ENCODE measurements at regions not wholly inside any gene's neighbourhood (a gene's known extent, or its start where the extent isn't known, plus 50 kb on each side); places are given as distances from the start of the nearest gene placed in this dataset.

GRCh38 chr2:10232096-10232815 is 70.4 kb upstream of the HPCAL1 start:
- Mint-ChIP-seq H3K27ac (no peak overlapping the region), H3K4me1 (ENCODE audit: low read depth) (peaks cover 8% of the 10 kb centered on the region), H3K27me3 (ENCODE audit: insufficient read depth) (peaks cover 4% of the 10 kb centered on the region), H3K9me3 (peaks cover 10% of the 10 kb centered on the region), H3K4me3 (no peak overlapping the region), H3K36me3 (ENCODE audit: low read depth) (no peaks in the 10 kb centered on the region)
- no peak for DNase-seq (ENCODE audit: low spot score)
- intact Hi-C loops (cut with micrococcal nuclease) = no loop called here

GRCh38 chr2:10233131-10234012 is 69.3 kb upstream of the HPCAL1 start:
- no peak for DNase-seq (ENCODE audit: low spot score)
- H3K9me3 Mint-ChIP-seq = peaks cover 10% of the 10 kb centered on the region
- no peaks in the 10 kb centered on the region for H3K36me3 Mint-ChIP-seq (ENCODE audit: low read depth)
- peaks cover 4% of the 10 kb centered on the region for H3K27me3 Mint-ChIP-seq (ENCODE audit: insufficient read depth)
- peak overlapping the region; percentile 21 for H3K27ac Mint-ChIP-seq
- H3K4me3 Mint-ChIP-seq = no peak overlapping the region
- H3K4me1 Mint-ChIP-seq (ENCODE audit: low read depth) = peaks cover 8% of the 10 kb centered on the region
- intact Hi-C loops (cut with micrococcal nuclease) = no loop called here

GRCh38 chr2:10234013-10234306 is 68.7 kb upstream of the HPCAL1 start:
- H3K9me3 Mint-ChIP-seq = peaks cover 10% of the 10 kb centered on the region
- H3K4me3 Mint-ChIP-seq = no peak overlapping the region
- peaks cover 4% of the 10 kb centered on the region for H3K27me3 Mint-ChIP-seq (ENCODE audit: insufficient read depth)
- peaks cover 8% of the 10 kb centered on the region for H3K4me1 Mint-ChIP-seq (ENCODE audit: low read depth)
- DNase-seq (ENCODE audit: low spot score) = no peak
- no peaks in the 10 kb centered on the region for H3K36me3 Mint-ChIP-seq (ENCODE audit: low read depth)
- peak overlapping the region; percentile 21 for H3K27ac Mint-ChIP-seq
- intact Hi-C loops (cut with micrococcal nuclease) = no loop called here

- intact Hi-C loops (cut with micrococcal nuclease) = no loop called here
- H3K4me3 Mint-ChIP-seq = no peak overlapping the region
Measured at GRCh38 chr2:10234409-10235094, 68.2 kb upstream of the HPCAL1 start.

GRCh38 chr2:10235099-10235908 is 67.4 kb upstream of the HPCAL1 start:
- peaks cover 10% of the 10 kb centered on the region for H3K9me3 Mint-ChIP-seq
- H3K27ac Mint-ChIP-seq = no peak overlapping the region
- H3K4me3 Mint-ChIP-seq = no peak overlapping the region
- intact Hi-C loops (cut with micrococcal nuclease) = no loop called here
- peaks cover 8% of the 10 kb centered on the region for H3K4me1 Mint-ChIP-seq (ENCODE audit: low read depth)
- peaks cover 2% of the 10 kb centered on the region for H3K27me3 Mint-ChIP-seq (ENCODE audit: insufficient read depth)
- no peaks in the 10 kb centered on the region for H3K36me3 Mint-ChIP-seq (ENCODE audit: low read depth)
- no peak for DNase-seq (ENCODE audit: low spot score)

More at GRCh38 chr2:10234409-10235094, 68.2 kb upstream of the HPCAL1 start:
- Mint-ChIP-seq H3K36me3 (ENCODE audit: low read depth) (no peaks in the 10 kb centered on the region), H3K27me3 (ENCODE audit: insufficient read depth) (peaks cover 4% of the 10 kb centered on the region), H3K4me1 (ENCODE audit: low read depth) (peaks cover 8% of the 10 kb centered on the region), H3K27ac (no peak overlapping the region), H3K9me3 (peaks cover 10% of the 10 kb centered on the region)
- DNase-seq (ENCODE audit: low spot score) = no peak

- H3K36me3 Mint-ChIP-seq (ENCODE audit: low read depth) = no peaks in the 10 kb centered on the region
- DNase-seq (ENCODE audit: low spot score) = no peak
- H3K27ac Mint-ChIP-seq = no peak overlapping the region
- intact Hi-C loops (cut with micrococcal nuclease) = no loop called here
- H3K9me3 Mint-ChIP-seq = peaks cover 10% of the 10 kb centered on the region
- no peak overlapping the region for H3K4me3 Mint-ChIP-seq
- peaks cover 2% of the 10 kb centered on the region for H3K27me3 Mint-ChIP-seq (ENCODE audit: insufficient read depth)
- H3K4me1 Mint-ChIP-seq (ENCODE audit: low read depth) = peaks cover 8% of the 10 kb centered on the region
Measured at GRCh38 chr2:10235909-10236550, 66.7 kb upstream of the HPCAL1 start.

GRCh38 chr2:10236571-10237391 is 65.9 kb upstream of the HPCAL1 start:
- Mint-ChIP-seq H3K27me3 (ENCODE audit: insufficient read depth) (peaks cover 2% of the 10 kb centered on the region), H3K4me1 (ENCODE audit: low read depth) (peaks cover 8% of the 10 kb centered on the region), H3K36me3 (ENCODE audit: low read depth) (no peaks in the 10 kb centered on the region), H3K27ac (no peak overlapping the region), H3K4me3 (no peak overlapping the region), H3K9me3 (peaks cover 10% of the 10 kb centered on the region)
- intact Hi-C loops (cut with micrococcal nuclease) = no loop called here
- DNase-seq (ENCODE audit: low spot score) = no peak

GRCh38 chr2:10237392-10238321 is 65.0 kb upstream of the HPCAL1 start:
- Mint-ChIP-seq H3K27ac (no peak overlapping the region), H3K4me1 (ENCODE audit: low read depth) (peaks cover 8% of the 10 kb centered on the region), H3K36me3 (ENCODE audit: low read depth) (no peaks in the 10 kb centered on the region), H3K27me3 (ENCODE audit: insufficient read depth) (peaks cover 2% of the 10 kb centered on the region), H3K4me3 (no peak overlapping the region), H3K9me3 (peaks cover 10% of the 10 kb centered on the region)
- intact Hi-C loops (cut with micrococcal nuclease) = no loop called here
- no peak for DNase-seq (ENCODE audit: low spot score)

GRCh38 chr2:10238396-10238795 is 64.3 kb upstream of the HPCAL1 start:
- Mint-ChIP-seq H3K9me3 (peaks cover 4% of the 10 kb centered on the region), H3K4me3 (no peak overlapping the region), H3K27me3 (ENCODE audit: insufficient read depth) (no peaks in the 10 kb centered on the region), H3K4me1 (ENCODE audit: low read depth) (peaks cover 3% of the 10 kb centered on the region), H3K36me3 (ENCODE audit: low read depth) (no peaks in the 10 kb centered on the region), H3K27ac (no peak overlapping the region)
- intact Hi-C loops (cut with micrococcal nuclease) = no loop called here
- DNase-seq (ENCODE audit: low spot score) = no peak

GRCh38 chr2:10238991-10239485 is 63.7 kb upstream of the HPCAL1 start:
- intact Hi-C loops (cut with micrococcal nuclease) = no loop called here
- DNase-seq (ENCODE audit: low spot score) = no peak
- H3K4me3 Mint-ChIP-seq = no peak overlapping the region
- no peak overlapping the region for H3K27ac Mint-ChIP-seq
- H3K4me1 Mint-ChIP-seq (ENCODE audit: low read depth) = no peaks in the 10 kb centered on the region
- no peaks in the 10 kb centered on the region for H3K27me3 Mint-ChIP-seq (ENCODE audit: insufficient read depth)
- H3K36me3 Mint-ChIP-seq (ENCODE audit: low read depth) = no peaks in the 10 kb centered on the region
- no peaks in the 10 kb centered on the region for H3K9me3 Mint-ChIP-seq

GRCh38 chr2:10239561-10239967 is 63.1 kb upstream of the HPCAL1 start:
- Mint-ChIP-seq H3K4me3 (no peak overlapping the region), H3K4me1 (ENCODE audit: low read depth) (no peaks in the 10 kb centered on the region), H3K27me3 (ENCODE audit: insufficient read depth) (no peaks in the 10 kb centered on the region), H3K36me3 (ENCODE audit: low read depth) (no peaks in the 10 kb centered on the region), H3K27ac (no peak overlapping the region), H3K9me3 (no peaks in the 10 kb centered on the region)
- intact Hi-C loops (cut with micrococcal nuclease) = no loop called here
- no peak for DNase-seq (ENCODE audit: low spot score)

Data from activated T-helper 1 cell treated with anti-CD3 and anti-CD28 coated beads, Interleukin-12 subunit alpha, Interleukin-12 subunit beta, Interleukin-2, Interleukin-4 antibody, amounts not matched to agents 30 ng/mL and 10 ng/mL and 1 ng/mL, durations not matched to agents 14 hours and 24 hours and 36 hours (primary cell).